Mononuclear cell (primary cell): ENCODE measurements at regions not wholly inside any gene's neighbourhood (a gene's known extent, or its start where the extent isn't known, plus 50 kb on each side); places are given as distances from the start of the nearest gene placed in this dataset.

Experiments used
- H3K27me3 ChIP-seq: 2 replicates; pipeline ENCODE4 v1.6.0; 2011; ENCODE audit warnings: low read length, control low read depth; ENCODE audit not compliant: insufficient read depth
- H3K4me1 ChIP-seq: 2 replicates; pipeline ENCODE4 v1.5.1; 2011; ENCODE audit warnings: mild to moderate bottlenecking, low read length, control low read depth; ENCODE audit not compliant: insufficient read depth
- H3K4me3 ChIP-seq: 2 replicates; pipeline ENCODE4 v1.5.1; 2011; ENCODE audit warnings: mild to moderate bottlenecking, low read length, moderate library complexity
- H3K9me3 ChIP-seq: 2 replicates; pipeline ENCODE4 v1.5.1; 2011; ENCODE audit warnings: low read depth, mild to moderate bottlenecking, control low read depth, low read length

GRCh38 chr5:35417040-35417439, 186.8 kb upstream of the PRLR start:
- H3K9me3 ChIP-seq: no peaks in the 10 kb centered on the region
- H3K4me3 ChIP-seq: no peak overlapping the region
- H3K4me1 ChIP-seq: peaks cover 10% of the 10 kb centered on the region
- no peaks in the 10 kb centered on the region for H3K27me3 ChIP-seq

GRCh38 chr5:35416217-35416988, 186.1 kb upstream of the PRLR start:
- Histone ChIP-seq H3K4me1 (peaks cover 10% of the 10 kb centered on the region), H3K9me3 (no peaks in the 10 kb centered on the region), H3K27me3 (no peaks in the 10 kb centered on the region), H3K4me3 (no peak overlapping the region)

GRCh38 chr5:35415309-35415708, 185.0 kb upstream of the PRLR start:
- Histone ChIP-seq H3K4me3 (no peak overlapping the region), H3K27me3 (no peaks in the 10 kb centered on the region), H3K9me3 (no peaks in the 10 kb centered on the region)

DNA sequence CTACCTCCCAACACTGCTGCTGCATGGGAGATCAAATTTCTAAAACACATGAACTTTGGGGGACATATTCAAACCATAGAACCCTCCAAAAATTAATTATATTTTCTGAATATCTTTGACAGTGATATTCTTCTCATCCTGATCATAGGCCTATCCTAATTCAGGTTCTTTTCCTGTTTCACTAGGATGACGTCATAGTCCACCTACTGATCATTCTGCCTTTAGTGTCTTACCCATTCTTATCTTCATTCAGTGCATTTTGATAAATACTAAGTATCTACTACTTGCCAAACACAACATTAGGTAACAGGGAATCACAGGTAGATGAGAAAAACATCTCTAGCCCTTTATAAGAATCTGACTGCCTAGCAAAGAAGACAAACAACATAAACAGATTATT, 179.1 kb upstream of the PRLR start:
- no peaks in the 10 kb centered on the region for H3K27me3 ChIP-seq

More at GRCh38 chr5:35415309-35415708, 185.0 kb upstream of the PRLR start:
- H3K4me1 ChIP-seq: peaks cover 10% of the 10 kb centered on the region

GRCh38 chr5:35408146-35408545, 177.9 kb upstream of the PRLR start:
- Histone ChIP-seq H3K4me1 (peaks cover 4% of the 10 kb centered on the region), H3K4me3 (no peak overlapping the region), H3K27me3 (no peaks in the 10 kb centered on the region), H3K9me3 (no peaks in the 10 kb centered on the region)

More for the DNA sequence above, 179.1 kb upstream of the PRLR start:
- H3K4me3 ChIP-seq: no peak overlapping the region
- H3K9me3 ChIP-seq: no peaks in the 10 kb centered on the region
- H3K4me1 ChIP-seq: peaks cover 4% of the 10 kb centered on the region

- Histone ChIP-seq H3K9me3 (no peaks in the 10 kb centered on the region), H3K27me3 (no peaks in the 10 kb centered on the region), H3K4me1 (peaks cover 4% of the 10 kb centered on the region), H3K4me3 (no peak overlapping the region)
Observed at GRCh38 chr5:35407697-35408096, 177.4 kb upstream of the PRLR start.

- no peaks in the 10 kb centered on the region for H3K9me3 ChIP-seq
- no peak overlapping the region for H3K4me3 ChIP-seq
- no peaks in the 10 kb centered on the region for H3K27me3 ChIP-seq
- H3K4me1 ChIP-seq: peaks cover 4% of the 10 kb centered on the region
Observed at GRCh38 chr5:35405938-35406337, 175.7 kb upstream of the PRLR start.

DNA sequence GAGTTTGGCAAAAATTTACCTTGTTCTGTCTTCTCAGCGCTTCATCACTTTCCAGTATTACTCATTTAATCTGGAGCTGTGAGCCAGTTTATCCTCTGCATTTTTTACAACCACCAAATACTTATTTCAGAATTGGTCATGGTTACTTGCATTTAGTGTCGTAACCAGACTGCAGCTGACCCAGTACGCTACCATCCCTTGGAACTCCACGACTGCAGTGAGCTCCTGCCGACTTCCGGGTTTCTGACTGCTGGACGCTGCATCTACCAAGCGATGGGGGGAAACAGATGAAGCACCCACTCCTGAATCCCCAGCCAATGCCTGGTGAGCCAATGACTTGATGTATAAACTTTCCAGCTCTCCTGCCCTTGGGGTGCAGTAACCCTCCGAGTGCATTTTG, 174.4 kb upstream of the PRLR start:
- no peak overlapping the region for H3K4me3 ChIP-seq
- H3K4me1 ChIP-seq: peaks cover 4% of the 10 kb centered on the region
- no peaks in the 10 kb centered on the region for H3K27me3 ChIP-seq
- H3K9me3 ChIP-seq: no peaks in the 10 kb centered on the region

DNA sequence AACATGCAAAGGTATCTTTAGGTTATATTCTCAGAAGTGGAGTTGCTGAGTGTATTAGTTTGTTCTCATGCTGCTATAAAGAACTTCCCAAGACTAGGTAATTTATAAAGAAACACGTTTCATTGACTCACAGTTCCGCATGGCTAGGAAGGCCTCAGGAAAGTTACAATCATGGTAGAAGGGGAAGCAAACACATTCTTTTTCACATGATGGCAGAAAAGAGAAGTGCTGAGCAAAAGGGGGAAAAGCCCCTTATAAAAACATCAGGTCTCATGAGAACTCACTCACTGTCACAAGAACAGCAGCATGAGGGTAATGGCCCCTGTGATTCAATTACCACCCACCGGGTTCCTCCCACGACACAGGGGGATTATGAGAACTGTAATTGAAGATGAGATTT, 163.6 kb upstream of the PRLR start:
- H3K27me3 ChIP-seq: no peaks in the 10 kb centered on the region
- no peaks in the 10 kb centered on the region for H3K4me1 ChIP-seq
- H3K4me3 ChIP-seq: no peak overlapping the region
- H3K9me3 ChIP-seq: no peaks in the 10 kb centered on the region

GRCh38 chr5:35384658-35385057, 154.4 kb upstream of the PRLR start:
- Histone ChIP-seq H3K27me3 (no peaks in the 10 kb centered on the region), H3K4me3 (no peak overlapping the region), H3K9me3 (no peaks in the 10 kb centered on the region), H3K4me1 (peaks cover 5% of the 10 kb centered on the region)

DNA sequence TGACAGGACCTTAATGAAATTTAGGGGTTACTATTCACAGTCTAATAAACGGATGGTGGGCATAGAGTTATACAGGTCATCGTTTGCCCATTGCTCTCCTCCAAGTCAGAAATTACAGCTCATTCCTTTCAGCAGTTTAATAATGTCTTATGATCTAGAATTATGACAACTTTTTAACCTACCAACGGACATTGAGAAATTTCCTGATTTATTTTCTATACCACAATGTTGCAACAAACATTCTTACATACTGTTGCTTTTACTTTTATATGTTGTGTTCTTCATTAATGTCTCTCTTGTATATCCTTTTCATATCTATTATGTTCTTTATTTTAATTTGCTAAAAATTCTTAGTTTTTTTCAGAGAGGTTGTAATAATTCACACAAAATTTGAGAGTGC, 152.8 kb upstream of the PRLR start:
- Histone ChIP-seq H3K27me3 (no peaks in the 10 kb centered on the region), H3K4me3 (no peak overlapping the region), H3K4me1 (peaks cover 5% of the 10 kb centered on the region), H3K9me3 (no peaks in the 10 kb centered on the region)

GRCh38 chr5:35377653-35378052, 147.4 kb upstream of the PRLR start:
- H3K4me3 ChIP-seq: no peak overlapping the region

DNA sequence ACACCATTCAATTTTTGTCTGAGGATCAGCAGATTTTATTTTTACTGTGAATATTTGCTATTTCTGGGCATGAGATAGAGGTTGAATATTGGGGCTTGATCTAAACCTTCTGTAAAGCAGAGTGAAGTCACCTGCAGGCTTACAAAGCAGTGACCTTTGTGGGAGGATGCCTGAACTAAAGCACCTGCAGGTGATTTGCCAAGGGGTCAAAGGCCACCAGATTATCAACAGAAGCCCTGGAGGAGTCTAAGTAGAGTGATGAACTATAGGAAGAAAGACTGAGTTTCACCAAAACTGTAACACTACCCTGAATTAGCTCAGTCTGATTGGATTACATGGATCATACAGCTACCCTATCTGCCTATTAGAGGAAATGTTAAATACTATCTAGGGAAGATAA, 144.3 kb upstream of the PRLR start:
- no peaks in the 10 kb centered on the region for H3K9me3 ChIP-seq
- no peaks in the 10 kb centered on the region for H3K4me1 ChIP-seq

More at GRCh38 chr5:35377653-35378052, 147.4 kb upstream of the PRLR start:
- H3K27me3 ChIP-seq: no peaks in the 10 kb centered on the region
- peaks cover 2% of the 10 kb centered on the region for H3K4me1 ChIP-seq
- no peaks in the 10 kb centered on the region for H3K9me3 ChIP-seq

GRCh38 chr5:35373249-35373648, 143.0 kb upstream of the PRLR start:
- H3K4me1 ChIP-seq: no peaks in the 10 kb centered on the region
- no peaks in the 10 kb centered on the region for H3K9me3 ChIP-seq
- no peaks in the 10 kb centered on the region for H3K27me3 ChIP-seq
- no peak overlapping the region for H3K4me3 ChIP-seq

More for the DNA sequence above, 144.3 kb upstream of the PRLR start:
- H3K27me3 ChIP-seq: no peaks in the 10 kb centered on the region
- no peak overlapping the region for H3K4me3 ChIP-seq

- no peaks in the 10 kb centered on the region for H3K4me1 ChIP-seq
- no peaks in the 10 kb centered on the region for H3K9me3 ChIP-seq
- no peaks in the 10 kb centered on the region for H3K27me3 ChIP-seq
Observed at GRCh38 chr5:35372482-35372881, 142.2 kb upstream of the PRLR start.

DNA sequence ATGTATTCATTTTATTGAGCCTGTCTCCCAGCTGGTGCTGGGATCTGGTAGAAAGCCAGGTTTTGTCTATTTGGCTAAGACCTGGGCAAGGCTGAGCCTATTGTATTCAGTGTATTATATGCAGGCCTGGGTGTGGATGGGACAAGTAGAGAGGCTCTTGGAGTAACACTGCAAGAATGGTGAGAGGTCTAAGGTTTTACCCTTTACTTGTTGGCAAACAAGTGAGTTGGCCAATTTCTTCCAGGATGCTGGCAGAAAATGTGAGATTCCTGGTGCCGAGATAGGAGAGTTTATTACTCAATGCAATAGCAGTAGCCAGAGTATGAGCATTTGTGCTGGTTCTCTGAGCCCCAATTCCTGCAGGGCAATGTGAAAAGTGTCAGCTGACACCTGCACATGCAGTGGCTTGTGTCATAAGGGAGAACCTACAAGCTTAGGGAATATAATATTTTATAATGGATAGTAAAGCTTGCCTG, 141.7 kb upstream of the PRLR start:
- H3K27me3 ChIP-seq: no peaks in the 10 kb centered on the region
- H3K4me3 ChIP-seq: no peak overlapping the region
- H3K4me1 ChIP-seq: no peaks in the 10 kb centered on the region
- no peaks in the 10 kb centered on the region for H3K9me3 ChIP-seq

More at GRCh38 chr5:35372482-35372881, 142.2 kb upstream of the PRLR start:
- H3K4me3 ChIP-seq: no peak overlapping the region
